ENCODE measurements at regions not wholly inside any gene's neighbourhood (a gene's known extent, or its start where the extent isn't known, plus 50 kb on each side); places are given as distances from the start of the nearest gene placed in this dataset.
A peak's percentile ranks its signal among the peaks of the same experiment; 100 is the strongest.
"Not testable (repeated sequence)": the region's sequence is repeated elsewhere in the genome, so short reads cannot be mapped to it uniquely, and the experiment has no call there.

GRCh38 chr14:57060276-57060955 lies 208.3 kb downstream of the EXOC5 start:
- DNase-seq: peak; percentile 79

DNA sequence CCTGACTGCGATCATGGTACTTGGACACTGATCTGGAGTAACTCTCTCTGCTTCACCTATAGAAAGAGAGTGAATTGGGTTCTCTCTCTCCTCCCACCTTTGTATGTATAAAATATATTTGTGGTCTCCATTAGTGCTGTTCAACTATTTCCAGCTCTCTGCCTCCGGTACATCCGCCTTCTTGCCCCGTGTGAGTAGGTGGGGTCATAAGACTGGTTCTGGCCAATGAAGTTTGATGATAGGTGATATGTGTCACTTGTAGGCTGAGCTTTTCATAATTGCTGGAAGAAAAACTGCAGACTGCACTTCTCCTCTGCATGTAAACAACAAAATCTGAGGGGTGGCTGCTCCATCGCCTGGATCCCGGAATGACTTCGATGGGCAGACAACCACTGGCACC lies 210.4 kb downstream of the EXOC5 start:
- DNase-seq: no peak

- peak; percentile 100 for DNase-seq
These were observed 210.9 kb downstream of the EXOC5 start for GRCh38 chr14:57057803-57058202.

DNA sequence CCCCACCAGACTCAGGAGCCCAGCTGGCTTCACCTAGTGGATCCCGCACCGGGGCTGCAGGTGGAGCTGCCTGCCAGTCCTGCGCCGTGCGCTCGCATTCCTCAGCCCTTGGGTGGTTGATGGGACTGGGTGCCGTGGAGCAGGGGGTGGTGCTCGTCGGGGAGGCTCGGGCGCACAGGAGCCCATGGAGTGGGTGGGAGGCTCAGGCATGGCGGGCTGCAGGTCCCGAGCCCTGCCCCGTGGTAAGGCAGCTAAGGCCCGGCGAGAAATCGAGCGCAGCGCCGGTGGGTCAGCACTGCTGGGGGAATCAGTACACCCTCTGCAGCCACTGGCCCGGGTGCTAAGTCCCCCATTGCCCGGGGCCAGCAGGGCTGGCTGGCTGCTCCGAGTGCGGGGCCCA lies 212.2 kb downstream of the EXOC5 start:
- not testable (repeated sequence) for DNase-seq

DNA sequence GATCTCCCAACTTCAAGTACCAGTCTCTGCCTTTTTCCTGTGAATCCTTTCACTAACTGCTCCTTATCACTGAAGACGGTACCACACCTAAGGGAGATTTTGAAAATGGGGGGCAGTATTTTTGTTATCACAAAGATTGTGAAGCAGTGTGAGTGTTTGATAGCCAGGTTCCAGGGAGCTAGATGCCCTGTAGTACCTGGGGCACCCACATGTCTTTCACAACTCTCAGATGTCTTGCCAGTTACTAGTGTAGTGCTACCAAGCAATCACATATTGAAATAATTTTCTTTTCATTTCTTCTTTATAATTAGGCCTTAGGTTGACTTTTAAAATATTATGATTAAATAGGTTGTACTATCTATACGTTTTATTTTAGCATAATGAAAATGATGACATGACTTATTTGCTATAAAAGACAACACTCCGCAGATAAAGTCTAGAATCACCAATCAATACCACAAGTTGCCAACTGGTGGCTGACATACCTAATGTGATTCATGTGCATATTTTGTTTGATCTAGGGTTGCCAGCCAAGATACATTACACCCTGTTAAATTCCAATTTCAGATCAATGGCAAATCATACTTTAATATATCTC lies 215.9 kb downstream of the EXOC5 start:
- DNase-seq: peak; percentile 60

DNA sequence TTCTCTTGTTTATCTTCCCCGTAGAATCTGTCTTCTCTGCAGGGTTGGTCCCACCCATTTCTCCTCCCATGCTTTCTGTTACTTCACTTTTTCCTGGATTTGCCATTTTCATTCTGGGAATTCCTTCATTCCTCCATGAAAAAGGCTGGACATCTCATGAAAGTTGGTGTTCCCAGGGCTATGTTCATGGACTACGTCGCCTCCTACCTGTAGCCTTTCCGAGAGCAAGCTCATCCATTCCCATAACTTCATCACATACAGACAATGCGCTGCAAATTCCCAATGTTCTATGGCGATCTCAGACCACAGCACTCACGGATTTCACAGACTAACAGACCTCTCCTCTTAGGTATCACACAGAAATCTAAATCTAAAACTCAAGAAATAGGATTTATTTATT lies 217.1 kb downstream of the EXOC5 start:
- no peak for DNase-seq

DNA sequence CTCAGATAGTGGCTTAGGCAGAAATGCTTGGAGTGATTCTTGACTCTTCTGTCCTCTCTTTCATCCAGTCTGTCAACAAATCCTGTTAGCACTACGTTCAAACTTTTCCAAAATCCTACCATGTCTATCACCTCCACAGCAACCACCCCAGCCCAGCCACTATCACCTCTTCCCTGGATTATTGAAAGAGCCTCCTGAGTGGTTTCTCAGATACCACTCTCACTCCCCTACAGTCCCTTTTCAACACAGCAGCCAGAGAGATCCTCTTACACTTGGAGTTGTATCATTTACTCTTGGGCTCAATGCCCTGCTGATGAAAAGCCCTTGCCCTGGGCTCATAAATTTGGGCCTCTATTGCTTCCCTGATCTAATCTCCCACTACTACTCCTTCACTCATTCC lies 218.9 kb downstream of the EXOC5 start:
- DNase-seq: no peak

DNA sequence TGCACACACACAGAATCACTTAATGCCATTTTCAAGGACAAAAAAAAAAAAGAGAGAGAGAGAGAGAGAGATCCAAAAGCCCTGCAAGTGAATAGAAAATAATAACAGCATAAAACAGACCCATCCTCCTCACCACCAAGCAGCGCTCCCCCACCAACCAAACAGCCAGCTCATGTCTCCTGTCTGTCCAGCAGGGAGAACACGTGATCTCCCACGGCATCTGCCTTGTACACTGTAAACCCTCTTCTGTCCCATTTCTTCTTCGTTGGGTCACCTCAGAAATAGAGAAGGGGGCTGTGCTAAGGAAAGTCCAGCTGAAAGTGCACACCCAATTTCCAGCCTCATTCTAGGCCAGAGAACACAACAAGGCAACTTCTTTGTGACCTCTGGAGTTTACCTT lies 222.5 kb downstream of the EXOC5 start:
- peak; percentile 77 for DNase-seq

- DNase-seq: not testable (repeated sequence)
These were observed 224.4 kb downstream of the EXOC5 start for GRCh38 chr14:57044101-57044973.

GRCh38 chr14:57038689-57039088 lies 228.4 kb upstream of the OTX2 start:
- no peak for DNase-seq

- DNase-seq: no peak
These were observed 221.2 kb upstream of the OTX2 start for GRCh38 chr14:57031474-57031873.

DNA sequence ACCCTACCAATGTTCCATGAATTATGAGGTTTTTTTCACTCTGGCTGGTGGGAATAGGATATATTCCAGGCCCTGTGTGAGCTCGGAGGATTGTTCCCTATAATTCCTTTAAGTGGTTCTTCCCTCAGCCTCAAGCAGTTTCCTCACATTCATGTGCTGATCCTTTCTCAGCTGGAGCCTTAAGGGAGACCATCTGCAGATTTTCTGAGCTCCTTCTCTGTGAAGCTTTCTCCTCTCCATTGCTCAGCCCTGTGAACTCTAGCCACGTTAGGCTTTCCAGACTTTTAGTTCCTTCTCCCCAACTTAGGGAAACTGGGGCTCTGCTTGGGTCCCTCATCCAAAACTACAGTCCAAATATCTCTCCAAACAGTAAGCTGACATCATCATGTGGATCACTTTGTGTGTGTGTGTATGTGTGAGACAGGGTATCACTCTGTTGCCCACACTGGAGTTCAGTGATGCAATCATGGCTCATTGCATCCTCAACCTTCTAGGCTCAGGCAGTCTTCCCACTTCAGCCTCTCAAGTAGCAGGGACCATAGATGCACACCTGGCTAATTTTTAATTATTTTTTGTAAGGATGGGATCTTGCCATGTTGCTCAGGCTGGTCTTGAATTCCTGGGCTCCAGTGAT lies 219.5 kb upstream of the OTX2 start:
- peak; percentile 94 for DNase-seq

DNA sequence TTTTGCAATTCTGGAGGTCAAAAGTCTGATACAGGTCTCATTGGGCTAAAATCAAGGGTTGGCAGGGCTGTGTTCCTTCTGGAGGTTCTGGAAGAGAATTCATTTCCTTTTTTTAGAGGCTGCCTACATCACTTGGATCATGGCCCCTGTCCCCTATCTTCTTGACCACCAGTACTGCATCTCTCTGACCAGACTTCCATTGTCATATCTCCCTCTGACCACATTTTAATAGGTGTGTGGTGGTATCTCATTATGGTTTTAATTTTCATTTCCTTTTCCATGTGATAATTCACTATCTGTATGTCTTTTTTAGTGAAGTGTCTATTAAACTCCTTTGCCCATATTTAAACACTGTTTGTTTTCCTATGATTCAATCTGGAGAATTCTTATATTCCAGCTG lies 215.2 kb upstream of the OTX2 start:
- DNase-seq: no peak

DNA sequence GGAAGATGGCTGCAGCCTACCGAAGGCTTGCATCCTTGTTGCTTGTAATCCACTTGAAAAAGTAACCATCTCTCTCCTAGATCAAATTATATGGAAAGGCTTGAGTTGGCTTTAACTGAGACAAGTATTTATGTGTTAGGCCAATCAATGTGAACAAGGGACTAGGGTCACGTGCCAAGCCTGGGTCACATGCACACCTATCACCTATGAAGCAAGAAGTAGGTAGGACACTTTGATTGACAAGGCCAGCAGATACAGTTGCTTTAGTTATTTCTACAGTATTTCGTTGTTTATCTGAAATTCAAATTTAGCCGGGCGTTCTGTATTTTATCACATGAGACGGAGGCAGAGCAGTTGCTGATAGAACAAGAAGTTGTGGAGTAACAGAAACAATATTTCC lies 212.3 kb upstream of the OTX2 start:
- no peak for DNase-seq

GRCh38 chr14:57018065-57018464 lies 207.8 kb upstream of the OTX2 start:
- DNase-seq: no peak

- DNase-seq: no peak
These were observed 203.7 kb upstream of the OTX2 start for GRCh38 chr14:57013987-57014386.

DNA sequence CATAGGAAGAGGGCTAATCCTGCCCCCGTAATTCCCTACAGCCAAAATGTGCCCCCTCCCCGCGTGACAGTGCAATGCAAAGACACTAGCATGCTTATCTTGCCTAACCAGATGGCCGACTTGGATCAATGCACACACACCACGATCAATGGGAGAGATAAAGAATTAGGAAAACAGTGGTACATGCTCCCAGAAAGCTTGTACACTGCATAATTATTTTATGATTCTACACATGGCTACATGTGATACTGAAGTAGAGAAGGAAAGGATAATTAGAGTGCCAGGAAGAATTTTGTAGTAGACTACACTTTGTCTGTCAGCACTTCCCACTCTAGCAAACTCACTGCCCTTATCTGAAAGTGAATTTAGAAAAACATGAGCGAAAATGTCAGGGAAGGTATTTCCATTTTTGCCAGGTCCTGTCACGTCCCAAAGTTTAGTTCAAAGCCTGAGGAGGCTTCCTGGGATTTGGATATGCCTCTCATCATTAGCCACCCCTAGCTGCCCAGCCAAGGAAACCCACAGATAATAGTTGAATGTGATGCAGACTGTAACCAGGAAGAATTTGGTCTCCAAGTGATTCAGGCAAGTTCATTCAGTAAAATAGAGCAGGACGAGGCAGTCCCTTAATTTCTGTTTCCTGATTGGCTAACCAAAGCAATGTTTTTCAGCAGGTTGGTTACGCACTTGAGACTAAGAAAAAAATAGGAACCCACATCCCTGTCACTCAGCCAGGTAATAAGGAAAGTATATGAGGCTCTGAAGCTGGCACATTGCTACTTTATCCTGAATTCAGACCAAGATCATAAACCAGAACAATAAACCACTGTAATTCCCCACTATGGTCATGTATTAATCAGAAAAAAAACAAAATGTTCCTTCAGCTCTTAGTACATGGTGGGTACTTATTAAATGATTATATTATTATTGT lies 199.6 kb upstream of the OTX2 start:
- peak; percentile 100 for DNase-seq

GRCh38 chr14:57008534-57008933 lies 198.3 kb upstream of the OTX2 start:
- DNase-seq: peak; percentile 92

- DNase-seq: peak; percentile 99
These were observed 188.4 kb upstream of the OTX2 start for GRCh38 chr14:56998728-56999127.

GRCh38 chr14:56996721-56997399 lies 186.6 kb upstream of the OTX2 start:
- peak; percentile 96 for DNase-seq

DNA sequence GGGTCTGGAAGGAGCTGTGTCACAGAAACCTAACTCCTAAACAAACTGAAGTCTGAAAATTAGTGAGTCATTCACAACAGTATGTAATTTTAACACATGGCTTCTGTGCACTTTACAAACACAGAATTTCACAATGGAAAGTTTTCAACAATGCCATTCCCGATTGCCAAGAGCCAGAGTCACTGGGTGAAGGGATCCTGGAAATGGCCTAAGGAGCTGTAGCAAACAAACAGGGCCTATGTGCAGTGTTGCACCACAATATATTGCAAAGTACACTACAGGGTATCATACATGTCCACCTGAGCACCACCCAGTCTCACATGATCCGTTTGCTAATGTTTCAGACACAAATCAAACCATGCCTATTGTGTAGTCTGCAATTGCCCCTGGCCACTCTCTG lies 184.7 kb upstream of the OTX2 start:
- DNase-seq: no peak

GRCh38 chr14:56992332-56992820 lies 182.1 kb upstream of the OTX2 start:
- DNase-seq: no peak

Measured in NCI-H82 (cell line).